ENCODE measurements at regions not wholly inside any gene's neighbourhood (a gene's known extent, or its start where the extent isn't known, plus 50 kb on each side); places are given as distances from the start of the nearest gene placed in this dataset.

GRCh38 chr18:57301573-57302559 is 50.5 kb upstream of the ST8SIA3 start:
- no peaks in the 10 kb centered on the region; the same call in 1 of the 2 replicates for H3K27me3 ChIP-seq (replicated peaks)
- H3K4me1 ChIP-seq (replicated peaks), result no peaks in the 10 kb centered on the region
- no peak overlapping the region for H3K4me3 ChIP-seq
- no peak overlapping the region for H3K27ac ChIP-seq
- H3K9me3 ChIP-seq (replicated peaks), result no peaks in the 10 kb centered on the region
- DNase-seq (ENCODE audit: low read depth in 1 of 2, low spot score in 2 of 2), result no peak
- no peaks in the 10 kb centered on the region for H3K36me3 ChIP-seq
